Breast epithelium (tissue), 4 donors: ENCODE measurements at regions not wholly inside any gene's neighbourhood (a gene's known extent, or its start where the extent isn't known, plus 50 kb on each side); places are given as distances from the start of the nearest gene placed in this dataset.

ENCODE experiments used
- DNase-seq, 2 donors: peaks; one replicate each; pipeline ENCODE4 v3.0.0-alpha.2; 2019; ENCODE audit warnings: low spot score in 2 of 2
- H3K27ac ChIP-seq, 2 donors: fragments of 200-600 bp; sonication (generic) in 1 of 2; one replicate each; pipeline ENCODE4 v1.5.1; 2016 to 2019; ENCODE audit warnings: mild to moderate bottlenecking in 1 of 2
- H3K27me3 ChIP-seq, 2 donors: fragments of 200-600 bp; sonication (generic) in 1 of 2; one replicate each; pipeline versions ENCODE4 v1.5.1 to v1.6.0; 2017 to 2019; ENCODE audit warnings: control low read depth in 1 of 2, mild to moderate bottlenecking in 1 of 2
- H3K36me3 ChIP-seq: fragments of 200-600 bp; one replicate; pipeline ENCODE4 v1.5.1; 2019
- H3K4me1 ChIP-seq, 2 donors: fragments of 200-600 bp; sonication (generic); one replicate each; pipeline ENCODE4 v1.5.1; 2016 to 2019; ENCODE audit warnings: control low read depth in 1 of 2
- H3K4me3 ChIP-seq, 3 donors: fragments of 200-600 bp; sonication (generic); 1 replicate in 2 of 3; 2 replicates in 1 of 3; pipeline ENCODE4 v1.5.1; 2016 to 2019; ENCODE audit warnings: mild to moderate bottlenecking in 3 of 3, moderate library complexity in 2 of 3
- H3K9me3 ChIP-seq, 2 donors: fragments of 200-600 bp; sonication (generic) in 1 of 2; one replicate each; pipeline ENCODE4 v1.5.1; 2016 to 2019; ENCODE audit warnings: control low read depth in 1 of 2
- CTCF ChIP-seq, 3 donors: fragments of 450-650 bp; IDR thresholded peaks; one replicate each; pipeline ENCODE4 v1.5.1; 2016 to 2017; ENCODE audit warnings: antibody characterized with exemption in 3 of 3, mild to moderate bottlenecking in 3 of 3, moderate library complexity in 3 of 3
- POLR2A ChIP-seq: fragments of 450-650 bp; IDR thresholded peaks from one replicate; pipeline ENCODE4 v1.6.1; 2016; ENCODE audit warnings: antibody characterized with exemption, mild to moderate bottlenecking, moderate library complexity
- POLR2AphosphoS5 ChIP-seq, 3 donors: sonication (generic); formaldehyde crosslinking; IDR thresholded peaks; one replicate each; pipeline ENCODE4 v1.6.1; 2017; ENCODE audit warnings: antibody characterized with exemption in 3 of 3
- intact Hi-C: fragments of 100-400 bp; cut with DNase I; formaldehyde crosslinking; loops from one replicate; pipeline ENCODE4 v1.15.1; 2023; ENCODE audit warnings: low total_unique reads

DNA sequence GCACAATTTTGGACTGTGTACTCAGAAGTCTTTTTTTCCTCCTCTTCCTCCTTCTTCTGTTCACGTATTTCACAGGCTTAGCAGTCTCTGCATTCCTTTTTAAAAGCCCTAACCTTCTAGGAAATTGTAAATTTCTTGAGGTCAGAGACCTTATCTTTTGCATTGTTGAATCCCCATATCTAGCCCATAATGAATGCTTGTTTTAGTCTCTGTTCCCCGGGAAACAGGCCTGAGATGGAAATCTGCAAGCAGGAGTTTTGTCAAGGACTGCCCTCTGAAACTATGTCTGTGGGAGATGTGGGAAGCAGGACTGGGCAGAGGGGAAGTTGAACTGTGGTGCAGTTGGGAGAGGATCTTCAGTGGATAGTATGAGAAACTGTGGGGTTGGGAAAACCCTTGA lies 272.2 kb upstream of the DAB1 start:
- no peak for DNase-seq
- Histone ChIP-seq H3K36me3 (no peaks in the 10 kb centered on the region), H3K27me3 (no peaks in the 10 kb centered on the region), H3K4me3 (no peak overlapping the region), H3K4me1 (no peaks in the 10 kb centered on the region), H3K27ac (no peak overlapping the region), H3K9me3 (peaks cover 11 to 25% of the 10 kb centered on the region in 2 donors)
- TF ChIP-seq CTCF (IDR thresholded peaks at IDR 0.05): no peak
- TF ChIP-seq POLR2AphosphoS5 (IDR thresholded peaks at IDR 0.05): no peak
- TF ChIP-seq POLR2A: no peak
- intact Hi-C loops: no loop called here

DNA sequence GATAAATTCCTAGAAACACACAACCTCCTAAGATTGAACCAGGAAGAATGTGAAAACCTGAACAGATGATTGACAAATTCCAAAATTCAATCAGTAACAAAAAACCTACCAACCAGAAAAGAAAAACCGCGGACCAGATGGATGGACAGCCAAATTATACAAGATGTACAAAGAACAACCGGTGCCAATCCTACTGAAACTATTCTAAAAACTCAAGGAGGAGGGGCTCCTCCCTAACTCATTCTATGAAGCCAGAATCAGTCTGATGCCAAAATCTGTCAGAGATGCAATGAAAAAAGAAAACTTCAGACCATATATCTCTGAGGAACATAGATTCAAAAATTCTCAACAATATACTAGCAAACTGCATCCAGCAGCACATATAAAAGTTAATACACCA lies 262.4 kb upstream of the DAB1 start:
- intact Hi-C loops: no loop called here

DNA sequence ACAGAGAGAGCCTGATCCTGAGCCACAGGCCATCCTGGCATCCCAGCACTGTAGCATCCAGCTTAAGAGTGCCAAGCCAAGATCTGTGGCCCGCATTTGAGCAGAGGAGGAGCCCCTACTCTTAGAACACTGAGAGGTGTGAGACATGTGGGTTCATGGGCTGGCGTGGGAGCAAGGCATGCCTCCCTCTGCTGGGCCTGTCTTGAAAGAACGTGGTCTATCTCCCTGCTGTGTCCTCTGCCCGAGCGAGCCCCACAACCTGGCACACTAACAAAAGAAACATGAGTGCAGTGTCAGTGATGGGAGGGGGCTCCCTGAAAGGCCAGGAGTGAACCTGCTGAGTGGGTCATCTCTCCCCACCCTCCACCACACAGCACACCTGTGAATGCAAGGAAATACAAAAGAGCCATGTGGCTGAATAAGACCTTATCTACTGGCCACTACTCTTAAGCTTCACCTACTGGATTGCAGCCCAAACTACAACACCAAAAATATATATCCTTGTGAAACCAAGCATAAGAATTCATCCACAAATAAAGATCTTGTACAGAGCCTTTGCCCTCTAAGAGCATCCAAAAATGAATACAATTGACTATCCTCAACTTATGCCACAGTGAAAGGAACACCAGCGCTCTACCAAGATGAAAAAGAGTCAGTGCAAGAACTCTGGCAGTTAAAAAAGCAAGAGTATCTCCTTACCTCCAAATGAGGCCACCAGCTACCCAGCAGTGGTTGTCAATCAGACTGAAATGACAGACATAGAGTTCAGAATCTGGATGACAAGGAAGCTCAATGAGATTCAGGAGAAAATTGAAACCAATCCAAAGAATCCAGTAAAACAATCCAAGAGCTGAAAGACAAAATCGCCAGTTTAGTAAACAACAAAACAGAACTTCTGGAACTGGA lies 259.4 kb upstream of the DAB1 start:
- H3K36me3 ChIP-seq: no peaks in the 10 kb centered on the region
- peaks cover 3 to 22% of the 10 kb centered on the region in 2 donors for H3K9me3 ChIP-seq
- no peak for TF ChIP-seq POLR2A
- no peak for TF ChIP-seq POLR2AphosphoS5 (IDR thresholded peaks at IDR 0.05)
- no peak for TF ChIP-seq CTCF (IDR thresholded peaks at IDR 0.05)
- H3K27me3 ChIP-seq: no peaks in the 10 kb centered on the region
- DNase-seq: no peak
- no peaks in the 10 kb centered on the region for H3K4me1 ChIP-seq
- intact Hi-C loops: no loop called here
- no peak overlapping the region for H3K27ac ChIP-seq
- no peak overlapping the region for H3K4me3 ChIP-seq

More for the DNA sequence above, 262.4 kb upstream of the DAB1 start:
- Histone ChIP-seq H3K27me3 (no peaks in the 10 kb centered on the region), H3K4me1 (no peaks in the 10 kb centered on the region), H3K9me3 (peaks cover 8 to 50% of the 10 kb centered on the region in 2 donors), H3K36me3 (no peaks in the 10 kb centered on the region), H3K27ac (no peak overlapping the region), H3K4me3 (no peak overlapping the region)
- TF ChIP-seq POLR2AphosphoS5 (IDR thresholded peaks at IDR 0.05) (no peak), CTCF (IDR thresholded peaks at IDR 0.05) (no peak), POLR2A (no peak)
- DNase-seq: no peak

DNA sequence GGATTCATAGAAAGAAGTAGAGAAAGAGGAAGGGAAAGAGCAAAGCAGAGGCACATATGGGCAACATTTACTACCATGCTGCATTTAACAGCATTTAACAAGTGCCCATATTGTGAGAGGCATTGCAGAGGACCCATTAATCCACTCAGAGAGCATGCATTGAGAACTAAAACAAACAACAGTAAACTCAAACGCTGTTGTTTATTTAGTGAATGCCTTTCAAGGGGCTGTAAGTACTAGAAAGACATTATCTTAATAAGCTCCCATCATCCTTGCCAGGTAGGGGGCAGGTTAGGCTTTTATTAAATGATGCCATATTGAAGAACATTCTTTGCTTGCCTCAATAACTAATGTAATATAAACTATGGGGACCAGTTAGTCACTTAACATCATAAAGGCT lies 254.3 kb upstream of the DAB1 start:
- Histone ChIP-seq H3K4me3 (no peak overlapping the region), H3K36me3 (no peaks in the 10 kb centered on the region), H3K9me3 (no peaks in the 10 kb centered on the region), H3K4me1 (no peaks in the 10 kb centered on the region), H3K27ac (no peak overlapping the region), H3K27me3 (no peaks in the 10 kb centered on the region)
- DNase-seq: no peak
- intact Hi-C loops: no loop called here
- TF ChIP-seq POLR2A (no peak), POLR2AphosphoS5 (IDR thresholded peaks at IDR 0.05) (no peak)

GRCh38 chr1:57675776-57676175 lies 251.9 kb upstream of the DAB1 start:
- H3K4me3 ChIP-seq: no peak overlapping the region
- no peak for DNase-seq
- no peaks in the 10 kb centered on the region for H3K36me3 ChIP-seq
- H3K4me1 ChIP-seq: no peaks in the 10 kb centered on the region
- TF ChIP-seq POLR2A (no peak), CTCF (IDR thresholded peaks at IDR 0.05) (no peak), POLR2AphosphoS5 (IDR thresholded peaks at IDR 0.05) (no peak)
- H3K9me3 ChIP-seq: no peaks in the 10 kb centered on the region
- intact Hi-C loops: no loop called here
- no peaks in the 10 kb centered on the region for H3K27me3 ChIP-seq
- no peak overlapping the region for H3K27ac ChIP-seq
